ENCODE measurements at regions not wholly inside any gene's neighbourhood (a gene's known extent, or its start where the extent isn't known, plus 50 kb on each side); places are given as distances from the start of the nearest gene placed in this dataset.

DNA sequence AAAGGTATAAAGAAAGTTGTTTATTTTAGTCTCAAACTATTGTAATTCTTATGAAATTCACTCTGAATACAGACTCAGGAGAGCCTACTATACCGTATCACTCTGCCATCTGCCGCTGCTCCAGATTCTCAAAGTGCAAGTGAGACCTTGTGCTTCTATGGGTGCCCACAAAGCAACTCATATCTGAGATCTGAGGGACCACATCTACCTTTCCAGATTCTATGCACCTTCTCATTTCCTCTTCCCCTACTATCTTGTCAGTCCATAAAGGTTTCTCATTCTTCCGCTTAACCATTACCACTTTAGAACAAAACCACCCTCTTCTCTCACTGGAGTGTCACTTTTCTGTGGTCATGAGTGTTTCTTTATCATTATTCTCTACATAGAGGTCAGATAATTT, 1236.9 kb downstream of the DIAPH3 start:
- TF ChIP-seq, protein P1, sequence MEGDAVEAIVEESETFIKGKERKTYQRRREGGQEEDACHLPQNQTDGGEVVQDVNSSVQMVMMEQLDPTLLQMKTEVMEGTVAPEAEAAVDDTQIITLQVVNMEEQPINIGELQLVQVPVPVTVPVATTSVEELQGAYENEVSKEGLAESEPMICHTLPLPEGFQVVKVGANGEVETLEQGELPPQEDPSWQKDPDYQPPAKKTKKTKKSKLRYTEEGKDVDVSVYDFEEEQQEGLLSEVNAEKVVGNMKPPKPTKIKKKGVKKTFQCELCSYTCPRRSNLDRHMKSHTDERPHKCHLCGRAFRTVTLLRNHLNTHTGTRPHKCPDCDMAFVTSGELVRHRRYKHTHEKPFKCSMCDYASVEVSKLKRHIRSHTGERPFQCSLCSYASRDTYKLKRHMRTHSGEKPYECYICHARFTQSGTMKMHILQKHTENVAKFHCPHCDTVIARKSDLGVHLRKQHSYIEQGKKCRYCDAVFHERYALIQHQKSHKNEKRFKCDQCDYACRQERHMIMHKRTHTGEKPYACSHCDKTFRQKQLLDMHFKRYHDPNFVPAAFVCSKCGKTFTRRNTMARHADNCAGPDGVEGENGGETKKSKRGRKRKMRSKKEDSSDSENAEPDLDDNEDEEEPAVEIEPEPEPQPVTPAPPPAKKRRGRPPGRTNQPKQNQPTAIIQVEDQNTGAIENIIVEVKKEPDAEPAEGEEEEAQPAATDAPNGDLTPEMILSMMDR (conservative IDR thresholded peaks at IDR 0.05; ENCODE audit: low read depth, low read length): no peak
- no peak overlapping the region for H3K4me3 ChIP-seq (ENCODE audit: low read length)
- DNase-seq (ENCODE audit: low read depth): no peak

DNA sequence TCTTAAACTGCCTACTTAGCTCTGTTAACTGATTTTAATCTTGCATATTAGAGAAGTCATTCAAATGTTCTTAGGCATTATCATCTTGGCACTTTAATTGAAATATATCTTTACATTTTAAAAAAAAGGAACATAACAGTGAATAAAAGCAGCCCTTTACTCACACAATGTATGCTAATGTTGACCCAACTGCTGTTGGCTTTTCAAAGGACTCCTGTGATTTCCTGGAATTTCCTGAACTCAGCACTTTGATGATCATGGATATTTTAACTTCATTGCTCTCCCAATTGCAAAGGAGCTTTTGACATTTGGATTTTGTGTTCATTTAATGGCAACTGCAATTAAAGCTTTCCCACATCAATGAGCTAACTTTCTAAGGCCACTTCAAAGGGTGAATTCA, 1230.3 kb downstream of the DIAPH3 start:
- no peak overlapping the region for H3K4me3 ChIP-seq (ENCODE audit: low read length)
- TF ChIP-seq, protein P1 (conservative IDR thresholded peaks at IDR 0.05; ENCODE audit: low read depth, low read length): no peak

DNA sequence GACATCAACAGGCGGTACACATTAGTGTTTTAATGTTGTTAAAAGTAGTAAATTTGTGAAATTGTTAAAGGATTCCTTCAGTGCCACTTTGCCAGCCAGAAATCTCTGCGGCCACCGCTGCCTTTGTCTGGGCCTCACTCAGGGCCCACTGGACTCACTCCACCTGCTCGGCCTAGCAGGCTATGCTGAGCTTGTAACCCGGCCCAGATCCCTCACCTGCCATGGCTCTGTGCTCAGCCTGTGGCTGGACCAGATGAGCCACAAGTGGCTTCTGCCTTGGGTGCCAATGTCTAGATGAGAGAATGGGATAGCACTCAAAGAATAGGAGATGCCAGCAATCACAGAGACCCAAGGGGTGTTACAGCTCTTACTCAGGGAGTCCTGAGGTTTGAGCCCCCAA, 1228.0 kb downstream of the DIAPH3 start:
- no peak for DNase-seq (ENCODE audit: low read depth)
- H3K4me3 ChIP-seq (ENCODE audit: low read length): no peak overlapping the region
- TF ChIP-seq, protein P1 (conservative IDR thresholded peaks at IDR 0.05; ENCODE audit: low read depth, low read length): no peak

More for the DNA sequence above, 1230.3 kb downstream of the DIAPH3 start:
- DNase-seq (ENCODE audit: low read depth): no peak

DNA sequence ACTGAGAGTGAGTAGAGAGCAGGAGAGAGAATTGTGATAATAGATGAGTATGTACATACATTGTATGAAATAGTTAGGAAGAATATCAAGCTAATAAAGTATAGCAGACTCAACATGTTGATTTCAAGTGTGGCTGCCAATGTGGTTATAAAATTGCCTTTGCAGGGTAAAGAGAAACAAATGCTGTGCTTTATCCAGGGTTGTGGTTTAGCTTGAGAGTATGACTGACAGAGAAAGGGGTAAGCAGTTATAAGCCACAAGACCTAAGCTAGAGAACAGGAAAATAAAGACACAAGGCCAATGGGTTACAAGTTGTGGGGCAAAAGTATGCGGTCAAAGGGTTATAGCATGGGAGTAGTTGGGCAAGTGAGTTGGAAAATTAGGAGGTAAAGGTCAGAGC, 1217.5 kb downstream of the DIAPH3 start:
- DNase-seq (ENCODE audit: low read depth): no peak
- H3K4me3 ChIP-seq (ENCODE audit: low read length): no peak overlapping the region
- TF ChIP-seq, protein P1 (conservative IDR thresholded peaks at IDR 0.05; ENCODE audit: low read depth, low read length): no peak

DNA sequence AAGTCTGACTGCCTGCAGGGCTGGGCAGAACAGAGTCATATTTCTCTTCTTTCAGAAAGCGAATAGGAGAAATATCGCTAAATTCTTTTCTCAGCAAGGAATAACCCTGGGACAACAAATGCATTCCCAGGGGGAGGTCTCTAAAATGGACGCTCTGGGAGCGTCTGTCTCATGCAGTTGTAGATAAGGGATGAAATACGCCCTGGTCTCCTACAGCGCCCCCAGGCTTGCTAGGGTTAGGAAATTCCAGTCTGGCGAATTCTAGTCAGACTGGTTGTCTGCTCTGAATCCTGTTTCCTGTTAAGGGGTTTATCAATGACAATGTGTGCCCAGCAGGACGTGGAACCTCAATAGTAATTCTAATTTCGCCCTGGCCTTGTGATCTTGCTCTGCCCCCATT, 1214.1 kb downstream of the DIAPH3 start:
- no peak overlapping the region for H3K4me3 ChIP-seq (ENCODE audit: low read length)
- DNase-seq (ENCODE audit: low read depth): no peak
- TF ChIP-seq, protein P1 (conservative IDR thresholded peaks at IDR 0.05; ENCODE audit: low read depth, low read length): no peak

DNA sequence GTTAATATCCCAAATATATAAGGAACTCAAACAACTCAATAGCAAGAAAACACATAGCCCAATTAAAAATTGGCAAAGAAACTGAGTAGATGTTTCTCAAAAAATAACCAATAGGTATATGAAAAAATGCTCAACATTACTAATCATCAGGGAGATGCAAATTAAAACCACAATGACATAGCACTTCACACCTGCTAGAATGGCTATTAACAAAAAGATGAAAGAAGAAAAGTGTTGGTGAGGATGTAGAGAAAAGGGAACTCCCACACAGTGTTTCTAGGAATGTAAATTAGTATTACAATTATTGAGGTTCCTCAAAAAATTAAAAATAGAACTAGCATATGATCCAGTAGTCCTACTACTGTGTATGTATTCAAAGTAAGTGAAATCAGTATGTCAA, 1212.8 kb downstream of the DIAPH3 start:
- TF ChIP-seq, protein P1 (conservative IDR thresholded peaks at IDR 0.05; ENCODE audit: low read depth, low read length): no peak
- H3K4me3 ChIP-seq (ENCODE audit: low read length): no peak overlapping the region
- DNase-seq (ENCODE audit: low read depth): no peak

DNA sequence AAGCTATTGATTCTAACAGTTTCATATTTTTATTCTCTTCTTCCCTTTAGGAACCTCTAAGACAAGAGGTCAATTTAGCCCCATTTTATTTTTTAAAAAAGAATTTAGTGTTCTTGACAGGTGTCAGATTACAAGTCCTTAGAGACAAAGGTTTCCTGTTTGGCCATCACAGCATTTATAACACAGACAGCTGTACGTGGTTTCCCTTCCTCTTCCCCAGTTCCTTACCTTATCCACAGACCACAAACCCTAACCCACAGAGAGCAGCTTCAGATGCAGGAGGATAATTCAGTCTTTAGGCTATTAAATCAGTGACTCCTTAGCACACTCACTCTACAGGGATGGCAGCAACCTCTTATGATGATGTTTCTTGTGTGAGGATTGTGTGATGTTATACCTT, 1210.1 kb downstream of the DIAPH3 start:
- DNase-seq (ENCODE audit: low read depth): no peak
- H3K4me3 ChIP-seq (ENCODE audit: low read length): no peak overlapping the region
- TF ChIP-seq, protein P1 (conservative IDR thresholded peaks at IDR 0.05; ENCODE audit: low read depth, low read length): no peak
